Smooth muscle cell (in vitro differentiated cells): ENCODE measurements at regions not wholly inside any gene's neighbourhood (a gene's known extent, or its start where the extent isn't known, plus 50 kb on each side); places are given as distances from the start of the nearest gene placed in this dataset.

ENCODE experiments used
- DNase-seq: peaks from one replicate; lab custom pipeline; 2025; ENCODE audit not compliant: unreplicated experiment; lab: John Stamatoyannopoulos, UW
- H2AFZ ChIP-seq: fragments of 200-600 bp; sonication (generic); 2 replicates; pipeline ENCODE4 v1.6.0; 2016; ENCODE audit warnings: antibody characterized with exemption, low read depth, mild to moderate bottlenecking
- H3F3A ChIP-seq: fragments of 200-600 bp; sonication (generic); 2 replicates; pipeline ENCODE4 v1.6.0; 2017; ENCODE audit warnings: antibody characterized with exemption, low read depth
- H3K27ac ChIP-seq: fragments of 200-600 bp; sonication (generic); 2 replicates; pipeline ENCODE4 v1.5.1; 2016; ENCODE audit warnings: low read depth, mild to moderate bottlenecking
- H3K27me3 ChIP-seq: fragments of 200-600 bp; sonication (generic); 2 replicates; pipeline ENCODE4 v1.6.1; 2016; ENCODE audit warnings: low read depth, mild to moderate bottlenecking
- H3K36me3 ChIP-seq: fragments of 200-600 bp; sonication (generic); 2 replicates; pipeline ENCODE4 v1.5.1; 2016; ENCODE audit warnings: low read depth
- H3K4me1 ChIP-seq: fragments of 200-600 bp; sonication (generic); 2 replicates; pipeline ENCODE4 v1.5.1; 2016; ENCODE audit warnings: low read depth
- H3K4me2 ChIP-seq: fragments of 200-600 bp; sonication (generic); 2 replicates; pipeline ENCODE4 v1.6.0; 2016; ENCODE audit warnings: mild to moderate bottlenecking
- H3K4me3 ChIP-seq: fragments of 200-600 bp; sonication (generic); 2 replicates; pipeline ENCODE4 v1.5.1; 2016; ENCODE audit warnings: mild to moderate bottlenecking
- H3K79me2 ChIP-seq: fragments of 200-600 bp; sonication (generic); 2 replicates; pipeline ENCODE4 v1.6.0; 2016; ENCODE audit warnings: low read depth, mild to moderate bottlenecking
- H3K9ac ChIP-seq: fragments of 200-600 bp; sonication (generic); 2 replicates; pipeline ENCODE4 v1.6.0; 2016; ENCODE audit warnings: low read depth
- H3K9me3 ChIP-seq: fragments of 200-600 bp; sonication (generic); replicated peaks from 2 replicates; pipeline ENCODE4 v1.5.1; 2016; ENCODE audit warnings: low read depth
- H4K20me1 ChIP-seq: fragments of 200-600 bp; sonication (generic); 2 replicates; pipeline ENCODE4 v1.6.0; 2016; ENCODE audit warnings: low read depth
- CTCF ChIP-seq: fragments of 200-600 bp; sonication (generic); IDR thresholded peaks from 2 replicates; pipeline ENCODE4 v1.5.1; 2017; ENCODE audit warnings: borderline replicate concordance, mild to moderate bottlenecking, antibody characterized with exemption; ENCODE audit not compliant: insufficient read depth, poor library complexity, severe bottlenecking
- WGBS: methylation state at CpG from one replicate; pipeline ENCODE4 v1.1.7; 2016; ENCODE audit warnings: low lambda C conversion rate; 5-methylcytosine and 5-hydroxymethylcytosine counted together

- no peak overlapping the region for H3K4me3 ChIP-seq
- no peaks in the 10 kb centered on the region for H3F3A ChIP-seq
- no peaks in the 10 kb centered on the region for H3K79me2 ChIP-seq
- no peak for DNase-seq
- no peak overlapping the region for H2AFZ ChIP-seq
- H3K27me3 ChIP-seq = no peaks in the 10 kb centered on the region
- no peak for TF ChIP-seq CTCF
- H3K9ac ChIP-seq = no peak overlapping the region
- H3K36me3 ChIP-seq = no peaks in the 10 kb centered on the region
- H3K4me1 ChIP-seq = peaks cover 3% of the 10 kb centered on the region
- WGBS = 52% methylated on average over 4 of the region's 4 CpGs
- no peaks in the 10 kb centered on the region for H4K20me1 ChIP-seq
- H3K27ac ChIP-seq = no peak overlapping the region
- no peak overlapping the region for H3K4me2 ChIP-seq
- H3K9me3 ChIP-seq = no peaks in the 10 kb centered on the region
Measured at GRCh38 chr2:35298493-35298892, 1057.1 kb upstream of the CRIM1 start.

GRCh38 chr2:35297403-35297802 is 1058.2 kb upstream of the CRIM1 start:
- no peak for TF ChIP-seq CTCF
- no peak overlapping the region for H3K9ac ChIP-seq
- H4K20me1 ChIP-seq = no peaks in the 10 kb centered on the region
- no peak overlapping the region for H2AFZ ChIP-seq
- no peak overlapping the region for H3K4me3 ChIP-seq
- DNase-seq = no peak
- H3K36me3 ChIP-seq = no peaks in the 10 kb centered on the region
- H3K9me3 ChIP-seq = no peaks in the 10 kb centered on the region
- H3K4me2 ChIP-seq = no peak overlapping the region
- 84% methylated on average over 4 of the region's 4 CpGs for WGBS
- peaks cover 9% of the 10 kb centered on the region for H3K4me1 ChIP-seq
- H3K79me2 ChIP-seq = no peaks in the 10 kb centered on the region
- no peak overlapping the region for H3K27ac ChIP-seq
- H3K27me3 ChIP-seq = no peaks in the 10 kb centered on the region
- H3F3A ChIP-seq = no peaks in the 10 kb centered on the region

GRCh38 chr2:35294636-35295263 is 1060.8 kb upstream of the CRIM1 start:
- no peak overlapping the region for H2AFZ ChIP-seq
- no peak overlapping the region for H3K4me3 ChIP-seq
- H3K36me3 ChIP-seq = no peaks in the 10 kb centered on the region
- no peaks in the 10 kb centered on the region for H3F3A ChIP-seq
- 85% methylated on average over 7 of the region's 7 CpGs for WGBS
- no peaks in the 10 kb centered on the region for H3K79me2 ChIP-seq
- no peaks in the 10 kb centered on the region for H3K27me3 ChIP-seq
- no peak overlapping the region for H3K27ac ChIP-seq
- no peak overlapping the region for H3K9ac ChIP-seq
- no peak overlapping the region for H3K4me2 ChIP-seq
- peaks cover 9% of the 10 kb centered on the region for H3K4me1 ChIP-seq
- DNase-seq = no peak
- TF ChIP-seq CTCF = no peak
- H3K9me3 ChIP-seq = no peaks in the 10 kb centered on the region
- H4K20me1 ChIP-seq = no peaks in the 10 kb centered on the region

- Histone ChIP-seq H3K79me2 (no peaks in the 10 kb centered on the region), H3K9ac (no peak overlapping the region), H3F3A (no peaks in the 10 kb centered on the region), H3K4me3 (no peak overlapping the region), H3K27ac (no peak overlapping the region), H3K36me3 (no peaks in the 10 kb centered on the region), H3K9me3 (no peaks in the 10 kb centered on the region), H2AFZ (no peak overlapping the region), H3K4me1 (peaks cover 9% of the 10 kb centered on the region), H3K4me2 (no peak overlapping the region), H4K20me1 (no peaks in the 10 kb centered on the region), H3K27me3 (no peaks in the 10 kb centered on the region)
- DNase-seq = no peak
- TF ChIP-seq CTCF = no peak
- 67% methylated on average over 2 of the region's 2 CpGs for WGBS
Measured at GRCh38 chr2:35293261-35293660, 1062.3 kb upstream of the CRIM1 start.
